ENCODE measurements at regions not wholly inside any gene's neighbourhood (a gene's known extent, or its start where the extent isn't known, plus 50 kb on each side); places are given as distances from the start of the nearest gene placed in this dataset.
"Not testable (repeated sequence)": the region's sequence is repeated elsewhere in the genome, so short reads cannot be mapped to it uniquely, and the experiment has no call there.

- no peak for TF ChIP-seq Cebpa-rat (IDR thresholded peaks at IDR 0.05)
- Histone ChIP-seq H3K27ac (no peak overlapping the region), H3K9me3 (no peaks in the 10 kb centered on the region), H4K20me1 (no peaks in the 10 kb centered on the region), H3K4me3 (no peak overlapping the region), H3K9ac (no peak overlapping the region), H3K27me3 (no peaks in the 10 kb centered on the region), H3K4me2 (no peak overlapping the region), H3K4me1 (0 out of 2 replicates have a peak, but pooled peaks cover 5% of the 10 kb centered on the region), H3K36me3 (no peaks in the 10 kb centered on the region)
Measured at GRCh38 chr7:26937939-26938623, 73.7 kb upstream of the SKAP2 start.

- Histone ChIP-seq H3K4me3 (no peak overlapping the region), H3K27me3 (no peaks in the 10 kb centered on the region), H3K4me1 (0 out of 2 replicates have a peak, but pooled peaks cover 5% of the 10 kb centered on the region), H4K20me1 (no peaks in the 10 kb centered on the region), H3K9me3 (no peaks in the 10 kb centered on the region), H3K36me3 (no peaks in the 10 kb centered on the region), H3K9ac (no peak overlapping the region), H3K4me2 (no peak overlapping the region), H3K27ac (no peak overlapping the region)
- TF ChIP-seq Cebpa-rat (IDR thresholded peaks at IDR 0.05): no peak
Measured at GRCh38 chr7:26937306-26937705, 72.9 kb upstream of the SKAP2 start.

- H3K4me2 ChIP-seq, H4K20me1 ChIP-seq, H3K9ac ChIP-seq, H3K4me1 ChIP-seq, H3K36me3 ChIP-seq, H3K4me3 ChIP-seq, H3K27ac ChIP-seq, H3K27me3 ChIP-seq, H3K9me3 ChIP-seq: not testable (repeated sequence)
Measured at GRCh38 chr7:26932616-26933015, 68.2 kb upstream of the SKAP2 start.

- TF ChIP-seq Cebpa-rat (IDR thresholded peaks at IDR 0.05): no peak
- H3K4me3 ChIP-seq: no peak overlapping the region
- H3K9me3 ChIP-seq: no peaks in the 10 kb centered on the region
- H3K27ac ChIP-seq: no peak overlapping the region
- H4K20me1 ChIP-seq: no peaks in the 10 kb centered on the region
- H3K4me2 ChIP-seq: no peak overlapping the region
- H3K36me3 ChIP-seq: no peaks in the 10 kb centered on the region
- no peak overlapping the region for H3K9ac ChIP-seq
- peaks cover 7% of the 10 kb centered on the region for H3K4me1 ChIP-seq
- no peaks in the 10 kb centered on the region for H3K27me3 ChIP-seq
Measured at GRCh38 chr7:26930845-26931244, 66.5 kb upstream of the SKAP2 start.

GRCh38 chr7:26930201-26930600 lies 65.8 kb upstream of the SKAP2 start:
- H4K20me1 ChIP-seq: no peaks in the 10 kb centered on the region
- H3K27ac ChIP-seq: no peak overlapping the region
- H3K4me2 ChIP-seq: no peak overlapping the region
- no peak overlapping the region for H3K4me3 ChIP-seq
- H3K27me3 ChIP-seq: no peaks in the 10 kb centered on the region
- H3K4me1 ChIP-seq: peaks cover 7% of the 10 kb centered on the region
- H3K36me3 ChIP-seq: no peaks in the 10 kb centered on the region
- TF ChIP-seq Cebpa-rat (IDR thresholded peaks at IDR 0.05): no peak
- H3K9me3 ChIP-seq: no peaks in the 10 kb centered on the region
- H3K9ac ChIP-seq: no peak overlapping the region

- Histone ChIP-seq H3K4me2 (peak overlapping the region; percentile 24; the same call in 1 of the 2 replicates), H4K20me1 (no peaks in the 10 kb centered on the region), H3K9me3 (no peaks in the 10 kb centered on the region), H3K9ac (no peak overlapping the region), H3K27ac (no peak overlapping the region), H3K4me1 (peaks cover 7% of the 10 kb centered on the region), H3K4me3 (no peak overlapping the region), H3K27me3 (no peaks in the 10 kb centered on the region), H3K36me3 (no peaks in the 10 kb centered on the region)
- no peak for TF ChIP-seq Cebpa-rat (IDR thresholded peaks at IDR 0.05)
Measured at GRCh38 chr7:26928703-26929347, 64.4 kb upstream of the SKAP2 start.

GRCh38 chr7:26925768-26926167 lies 61.4 kb upstream of the SKAP2 start:
- H3K27me3 ChIP-seq: no peaks in the 10 kb centered on the region
- no peak overlapping the region for H3K27ac ChIP-seq
- no peak overlapping the region for H3K4me2 ChIP-seq
- no peaks in the 10 kb centered on the region for H4K20me1 ChIP-seq
- no peak overlapping the region for H3K4me3 ChIP-seq
- peaks cover 7% of the 10 kb centered on the region for H3K4me1 ChIP-seq
- TF ChIP-seq Cebpa-rat (IDR thresholded peaks at IDR 0.05): peak; percentile 37; the same call in 1 of the 2 replicates
- no peak overlapping the region for H3K9ac ChIP-seq
- H3K36me3 ChIP-seq: no peaks in the 10 kb centered on the region
- no peaks in the 10 kb centered on the region for H3K9me3 ChIP-seq

- no peak overlapping the region for H3K4me3 ChIP-seq
Measured at GRCh38 chr7:26924149-26924767, 59.9 kb upstream of the SKAP2 start.

GRCh38 chr7:26919906-26920493 lies 55.6 kb upstream of the SKAP2 start:
- Histone ChIP-seq H3K36me3 (no peaks in the 10 kb centered on the region), H3K9me3 (no peaks in the 10 kb centered on the region), H3K27ac (no peak overlapping the region), H3K4me3 (no peak overlapping the region), H4K20me1 (no peaks in the 10 kb centered on the region), H3K27me3 (no peaks in the 10 kb centered on the region), H3K4me2 (no peak overlapping the region), H3K9ac (no peak overlapping the region), H3K4me1 (no peaks in the 10 kb centered on the region)
- no peak for TF ChIP-seq Cebpa-rat (IDR thresholded peaks at IDR 0.05)

More at GRCh38 chr7:26924149-26924767, 59.9 kb upstream of the SKAP2 start:
- peaks cover 7% of the 10 kb centered on the region for H3K4me1 ChIP-seq
- H4K20me1 ChIP-seq: no peaks in the 10 kb centered on the region
- no peak overlapping the region for H3K27ac ChIP-seq
- no peaks in the 10 kb centered on the region for H3K9me3 ChIP-seq
- H3K27me3 ChIP-seq: no peaks in the 10 kb centered on the region
- no peaks in the 10 kb centered on the region for H3K36me3 ChIP-seq
- H3K4me2 ChIP-seq: no peak overlapping the region
- no peak for TF ChIP-seq Cebpa-rat (IDR thresholded peaks at IDR 0.05)
- H3K9ac ChIP-seq: no peak overlapping the region

GRCh38 chr7:26918241-26918640 lies 53.9 kb upstream of the SKAP2 start:
- no peak overlapping the region for H3K4me2 ChIP-seq
- no peaks in the 10 kb centered on the region for H3K9me3 ChIP-seq
- no peaks in the 10 kb centered on the region for H3K36me3 ChIP-seq
- no peak overlapping the region for H3K4me3 ChIP-seq
- TF ChIP-seq Cebpa-rat (IDR thresholded peaks at IDR 0.05): no peak
- H3K27me3 ChIP-seq: no peaks in the 10 kb centered on the region
- H3K27ac ChIP-seq: no peak overlapping the region
- H3K9ac ChIP-seq: no peak overlapping the region
- H3K4me1 ChIP-seq: no peaks in the 10 kb centered on the region
- no peaks in the 10 kb centered on the region for H4K20me1 ChIP-seq

All from BLaER1 (cell line).